Right lobe of liver (tissue), 4 donors: ENCODE measurements at regions not wholly inside any gene's neighbourhood (a gene's known extent, or its start where the extent isn't known, plus 50 kb on each side); places are given as distances from the start of the nearest gene placed in this dataset.

Experiments used
- CTCF ChIP-seq, 4 donors: fragments of 200-600 bp in 3 of 4; fragments of 450-650 bp in 1 of 4; IDR thresholded peaks; one replicate each; pipeline versions ENCODE4 v1.5.1 to v1.8.0; 2016 to 2022; ENCODE audit warnings: antibody characterized with exemption in 4 of 4, mild to moderate bottlenecking in 2 of 4
- POLR2A ChIP-seq: fragments of 450-650 bp; IDR thresholded peaks from one replicate; pipeline ENCODE4 v1.6.1; 2017; ENCODE audit warnings: antibody characterized with exemption, mild to moderate bottlenecking
- donor health status: DM: no; HTN: no; CAD: no.
- donor health status: DM: no; HTN: no; CAD: no.
- donor health status: DM: no; HTN: yes; CAD: no.

GRCh38 chr15:67998599-67999133 lies 55.4 kb upstream of the PIAS1 start:
- TF ChIP-seq CTCF (IDR thresholded peaks at IDR 0.05) (no peak), POLR2A (no peak)
